CD4-positive, alpha-beta T cell (primary cell): ENCODE measurements at regions not wholly inside any gene's neighbourhood (a gene's known extent, or its start where the extent isn't known, plus 50 kb on each side); places are given as distances from the start of the nearest gene placed in this dataset.

Experiments used
- ATAC-seq: fragments of 200-7000 bp; cut with Tn5 transposase; one replicate; pipeline ENCODE4 v1.10.0; 2022; ENCODE audit warnings: mild to moderate bottlenecking; ENCODE audit not compliant: poor library complexity
- CTCF ChIA-PET: fragments of 350-600 bp; sonication (Branson Sonifier 250); formaldehyde crosslinking; loops from one replicate; lab custom pipeline; 2021; ENCODE audit warnings: antibody characterized with exemption, inconsistent platforms; lab: Charles Lee
- POLR2A ChIA-PET: fragments of 350-600 bp; sonication (Branson Sonifier 250); formaldehyde crosslinking; loops from one replicate; lab custom pipeline; 2021; ENCODE audit warnings: antibody characterized with exemption, inconsistent platforms; lab: Charles Lee
- DNase-seq, 14 experiments: peaks; one replicate each; pipeline ENCODE4 v3.0.0-alpha.2; 2013 to 2020; ENCODE audit warnings: mixed read lengths in 2 of 14
- H3K27ac ChIP-seq, 2 donors: one replicate each; pipeline versions ENCODE4 v1.5.1 to v1.7.0; 2013; ENCODE audit warnings: low read length in 2 of 2, low read depth in 1 of 2, mild to moderate bottlenecking in 1 of 2
- H3K27me3 ChIP-seq, 2 experiments: 1 replicate in 1 of 2; 2 replicates in 1 of 2; pipeline versions ENCODE4 v1.6.1 to v1.7.0; 2013; ENCODE audit warnings: low read length in 2 of 2, control low read depth in 1 of 2, mild to moderate bottlenecking in 1 of 2, moderate library complexity in 1 of 2; ENCODE audit not compliant: insufficient read depth in 2 of 2, control insufficient read depth in 1 of 2
- H3K36me3 ChIP-seq: one replicate; pipeline ENCODE4 v1.6.1; 2013; ENCODE audit warnings: low read length, control low read depth; ENCODE audit not compliant: insufficient read depth
- H3K4me1 ChIP-seq: one replicate; pipeline ENCODE4 v1.6.1; 2013; ENCODE audit warnings: low read length, control low read depth; ENCODE audit not compliant: insufficient read depth
- H3K4me3 ChIP-seq: one replicate; pipeline ENCODE4 v1.5.1; 2013; ENCODE audit warnings: mild to moderate bottlenecking, low read length, moderate library complexity
- H3K9me3 ChIP-seq, 2 experiments: 1 replicate in 1 of 2; 2 replicates in 1 of 2; pipeline versions ENCODE4 v1.6.1 to v1.7.0; 2013; ENCODE audit warnings: low read length in 2 of 2, mild to moderate bottlenecking in 2 of 2, control low read depth in 1 of 2, moderate library complexity in 1 of 2; ENCODE audit not compliant: control insufficient read depth in 1 of 2, insufficient read depth in 1 of 2
- H3K27ac Mint-ChIP-seq: one replicate; pipeline ENCODE4 v1.8.0; 2020; ENCODE audit warnings: mixed read lengths
- H3K27me3 Mint-ChIP-seq: one replicate; pipeline ENCODE4 v1.8.0; 2021; ENCODE audit warnings: mixed read lengths
- H3K36me3 Mint-ChIP-seq: one replicate; pipeline ENCODE4 v1.8.0; 2021; ENCODE audit warnings: low read depth, mixed read lengths
- H3K4me1 Mint-ChIP-seq: one replicate; pipeline ENCODE4 v1.8.0; 2021; ENCODE audit warnings: low read depth, mixed read lengths
- H3K4me3 Mint-ChIP-seq: one replicate; pipeline ENCODE4 v1.8.0; 2020; ENCODE audit warnings: mild to moderate bottlenecking, mixed read lengths
- H3K9me3 Mint-ChIP-seq: one replicate; pipeline ENCODE4 v1.8.0; 2020; ENCODE audit warnings: mixed read lengths
- intact Hi-C, 2 experiments: fragments of 100-400 bp; cut with DNase I in 1 of 2; cut with micrococcal nuclease in 1 of 2; formaldehyde crosslinking; loops; one replicate each; pipeline versions ENCODE4 v1.15.1 to v1.9.0; 2023 to 2025; cut with DNase I, micrococcal nuclease
- TF ChIP-seq, protein P1 (sequence below): fragments of 200-600 bp; IDR thresholded peaks from one replicate; pipeline ENCODE4 v1.8.0; 2022; ENCODE audit warnings: antibody characterized with exemption, mild to moderate bottlenecking

- Mint-ChIP-seq H3K27me3 (no peaks in the 10 kb centered on the region), H3K36me3 (no peaks in the 10 kb centered on the region), H3K27ac (no peak overlapping the region), H3K4me3 (no peak overlapping the region), H3K4me1 (no peaks in the 10 kb centered on the region), H3K9me3 (peaks cover 8% of the 10 kb centered on the region)
- no peak overlapping the region for H3K27ac ChIP-seq
- ATAC-seq: no peak
- H3K4me1 ChIP-seq: no peaks in the 10 kb centered on the region
- POLR2A ChIA-PET: no interaction called here
- TF ChIP-seq, protein P1, sequence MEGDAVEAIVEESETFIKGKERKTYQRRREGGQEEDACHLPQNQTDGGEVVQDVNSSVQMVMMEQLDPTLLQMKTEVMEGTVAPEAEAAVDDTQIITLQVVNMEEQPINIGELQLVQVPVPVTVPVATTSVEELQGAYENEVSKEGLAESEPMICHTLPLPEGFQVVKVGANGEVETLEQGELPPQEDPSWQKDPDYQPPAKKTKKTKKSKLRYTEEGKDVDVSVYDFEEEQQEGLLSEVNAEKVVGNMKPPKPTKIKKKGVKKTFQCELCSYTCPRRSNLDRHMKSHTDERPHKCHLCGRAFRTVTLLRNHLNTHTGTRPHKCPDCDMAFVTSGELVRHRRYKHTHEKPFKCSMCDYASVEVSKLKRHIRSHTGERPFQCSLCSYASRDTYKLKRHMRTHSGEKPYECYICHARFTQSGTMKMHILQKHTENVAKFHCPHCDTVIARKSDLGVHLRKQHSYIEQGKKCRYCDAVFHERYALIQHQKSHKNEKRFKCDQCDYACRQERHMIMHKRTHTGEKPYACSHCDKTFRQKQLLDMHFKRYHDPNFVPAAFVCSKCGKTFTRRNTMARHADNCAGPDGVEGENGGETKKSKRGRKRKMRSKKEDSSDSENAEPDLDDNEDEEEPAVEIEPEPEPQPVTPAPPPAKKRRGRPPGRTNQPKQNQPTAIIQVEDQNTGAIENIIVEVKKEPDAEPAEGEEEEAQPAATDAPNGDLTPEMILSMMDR: no peak
- CTCF ChIA-PET: no interaction called here
- no peak for DNase-seq
- H3K36me3 ChIP-seq: no peaks in the 10 kb centered on the region
- intact Hi-C loops: no loop called here
- H3K27me3 ChIP-seq: no peaks in the 10 kb centered on the region
- peaks cover 0 to 14% of the 10 kb centered on the region in 2 experiments for H3K9me3 ChIP-seq
- no peak overlapping the region for H3K4me3 ChIP-seq
Observed at GRCh38 chr4:126489826-126490463, 1142.8 kb upstream of the INTU start.

DNA sequence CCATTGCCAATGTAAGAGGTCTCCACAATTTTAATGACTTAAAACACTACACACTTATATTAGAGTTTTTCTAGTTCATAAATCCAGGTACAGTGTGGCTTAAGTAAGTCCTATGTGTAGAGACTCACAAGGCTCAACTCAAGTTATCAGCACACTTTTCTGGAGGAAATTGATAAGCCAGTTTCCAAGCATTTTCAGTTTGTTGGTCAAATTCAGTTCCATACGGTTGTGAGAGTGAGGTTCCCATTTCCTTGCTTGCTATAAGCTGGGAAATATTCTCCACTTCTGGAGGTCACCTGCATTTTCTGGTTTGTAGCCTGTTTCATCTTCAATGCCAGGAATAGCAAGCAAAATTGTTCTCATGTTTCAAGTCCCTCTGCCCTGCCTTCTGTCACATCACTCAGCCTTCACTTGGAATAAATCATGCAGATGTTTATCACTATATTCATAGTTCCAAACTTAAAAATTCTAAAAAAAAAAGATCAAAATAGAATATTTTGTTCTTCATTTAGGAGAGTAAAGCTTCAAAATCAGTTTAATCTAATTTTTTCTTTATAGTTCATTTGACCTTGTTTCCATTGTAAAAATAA is 1137.5 kb upstream of the INTU start:
- Mint-ChIP-seq H3K27me3 (no peaks in the 10 kb centered on the region), H3K4me3 (no peak overlapping the region), H3K27ac (no peak overlapping the region), H3K36me3 (no peaks in the 10 kb centered on the region), H3K4me1 (no peaks in the 10 kb centered on the region), H3K9me3 (peaks cover 4% of the 10 kb centered on the region)
- Histone ChIP-seq H3K27me3 (no peaks in the 10 kb centered on the region), H3K36me3 (no peaks in the 10 kb centered on the region), H3K4me1 (no peaks in the 10 kb centered on the region), H3K9me3 (peaks cover 0 to 6% of the 10 kb centered on the region in 2 experiments), H3K4me3 (no peak overlapping the region), H3K27ac (no peak overlapping the region)
- ChIA-PET CTCF (no interaction called here), POLR2A (no interaction called here)
- no peak for DNase-seq
- intact Hi-C loops: no loop called here
- TF ChIP-seq, protein P1: no peak
- ATAC-seq: no peak

GRCh38 chr4:126512979-126513378 is 1119.8 kb upstream of the INTU start:
- ChIA-PET CTCF (no interaction called here), POLR2A (no interaction called here)
- no peak overlapping the region for H3K27ac Mint-ChIP-seq
- Histone ChIP-seq H3K4me1 (no peaks in the 10 kb centered on the region), H3K36me3 (no peaks in the 10 kb centered on the region), H3K27ac (no peak overlapping the region), H3K27me3 (no peaks in the 10 kb centered on the region), H3K9me3 (peaks cover 0 to 3% of the 10 kb centered on the region in 2 experiments), H3K4me3 (no peak overlapping the region)
- DNase-seq (no peak), ATAC-seq (no peak)
- H3K9me3 Mint-ChIP-seq: peaks cover 7% of the 10 kb centered on the region
- H3K36me3 Mint-ChIP-seq: no peaks in the 10 kb centered on the region
- intact Hi-C loops: no loop called here
- TF ChIP-seq, protein P1: no peak
- H3K4me3 Mint-ChIP-seq: no peak overlapping the region
- H3K4me1 Mint-ChIP-seq: no peaks in the 10 kb centered on the region
- no peaks in the 10 kb centered on the region for H3K27me3 Mint-ChIP-seq
